HepG2 (cell line): ENCODE measurements at regions not wholly inside any gene's neighbourhood (a gene's known extent, or its start where the extent isn't known, plus 50 kb on each side); places are given as distances from the start of the nearest gene placed in this dataset.

Source experiments
- ATAC-seq: fragments of 200-7000 bp; cut with Tn5 transposase; 3 replicates; pipeline ENCODE4 v1.9.1; 2020; ENCODE audit warnings: mild to moderate bottlenecking, moderate library complexity
- BruUV-seq: library from RNA; stranded (reverse); fragments of 400-500 nt; replicated peaks from 2 replicates; lab custom pipeline; 2021; lab: Mats Ljungman, UMichigan
- CTCF ChIA-PET: fragments of 300-600 bp; formaldehyde crosslinking; extraction: SDS; loops from one replicate; lab custom pipeline; 2021; ENCODE audit warnings: low total read pairs, inconsistent platforms, low intra/inter-chr PET ratio; lab: Yijun Ruan, JAX
- POLR2A ChIA-PET: fragments of 350-600 bp; sonication (Branson Sonifier 250); formaldehyde crosslinking; loops from one replicate; lab custom pipeline; 2020; ENCODE audit warnings: antibody characterized with exemption, inconsistent platforms; lab: Yijun Ruan, JAX
- DNase-seq: peaks from one replicate; pipeline ENCODE4 v3.0.0-alpha.2; 2015; ENCODE audit warnings: low spot score
- FAIRE-seq: peaks from 3 replicates; lab custom pipeline; 2011; peaks lifted over from hg19 to GRCh38; lab: Jason Lieb, UNC
- H2AFZ ChIP-seq: one replicate; pipeline ENCODE4 v1.6.1; 2011; ENCODE audit warnings: low read length, inconsistent platforms
- H3K27ac ChIP-seq: fragments of 300-600 bp; 3 replicates; pipeline ENCODE4 v1.8.0; 2011; ENCODE audit warnings: mixed run types, mild to moderate bottlenecking, mixed read lengths, low read length, inconsistent platforms; ENCODE audit not compliant: insufficient read depth; ENCODE audit errors: extremely low read length
- H3K27me3 ChIP-seq, 2 experiments: fragments of 200-600 bp in 1 of 2; 2 replicates in 1 of 2; 3 replicates in 1 of 2; pipeline versions ENCODE4 v1.6.0 to v1.8.0; 2011; ENCODE audit warnings: low read length in 2 of 2, mild to moderate bottlenecking in 2 of 2, moderate library complexity in 2 of 2, inconsistent platforms in 1 of 2; ENCODE audit not compliant: insufficient read depth in 2 of 2, control insufficient read depth in 1 of 2
- H3K36me3 ChIP-seq, 2 experiments: fragments of 200-600 bp in 1 of 2; replicated peaks in 1 of 2; 2 replicates in 1 of 2; 3 replicates in 1 of 2; pipeline versions ENCODE4 v1.5.1 to v1.8.0; 2011; ENCODE audit warnings: low read length in 2 of 2, inconsistent platforms in 1 of 2; ENCODE audit not compliant: insufficient read depth in 2 of 2, control insufficient read depth in 1 of 2
- H3K4me1 ChIP-seq: 2 replicates; pipeline ENCODE4 v1.5.1; 2012; ENCODE audit warnings: low read length, inconsistent platforms; ENCODE audit not compliant: insufficient read depth
- H3K4me2 ChIP-seq: 2 replicates; pipeline ENCODE4 v1.6.0; 2011; ENCODE audit warnings: low read depth, low read length, inconsistent platforms
- H3K4me3 ChIP-seq, 3 experiments: fragments of 200-600 bp in 1 of 3; sonication (generic), shearing (Covaris generic) in 1 of 3; replicated peaks in 1 of 3; 2 replicates each; pipeline ENCODE4 v1.5.1; 2011 to 2016; ENCODE audit warnings: low read length in 3 of 3, inconsistent platforms in 2 of 3, low read depth in 2 of 3, mild to moderate bottlenecking in 2 of 3, control low read depth in 1 of 3, mixed read lengths in 1 of 3; ENCODE audit not compliant: insufficient read depth in 1 of 3
- H3K79me2 ChIP-seq: one replicate; pipeline ENCODE4 v1.6.1; 2011; ENCODE audit warnings: low read length, inconsistent platforms; ENCODE audit not compliant: insufficient read depth
- H3K9ac ChIP-seq: 2 replicates; pipeline ENCODE4 v1.6.0; 2011; ENCODE audit warnings: mild to moderate bottlenecking, low read depth, low read length, inconsistent platforms; ENCODE audit not compliant: insufficient read depth
- H3K9me3 ChIP-seq: 2 replicates; pipeline ENCODE4 v1.5.1; 2012; ENCODE audit warnings: mild to moderate bottlenecking, low read length
- H4K20me1 ChIP-seq: 2 replicates; pipeline ENCODE4 v1.6.0; 2011; ENCODE audit warnings: inconsistent platforms, mild to moderate bottlenecking, low read length, moderate library complexity; ENCODE audit not compliant: insufficient read depth
- AHR ChIP-seq: IDR thresholded peaks from 2 replicates; pipeline ENCODE4 v1.6.1; 2018; ENCODE audit warnings: missing genetic modification reagents, missing compliant biosample characterization
- ATF4 ChIP-seq, 2 experiments: fragments of 450-650 bp in 1 of 2; sonication (generic) in 1 of 2; formaldehyde crosslinking; IDR thresholded peaks; 2 replicates each; pipeline versions ENCODE4 v1.5.0 to v1.8.0; 2020 to 2022; ENCODE audit warnings: mild to moderate bottlenecking in 1 of 2, missing genetic modification reagents in 1 of 2
- CC2D1A ChIP-seq: sonication (generic); formaldehyde crosslinking; IDR thresholded peaks from 2 replicates; pipeline ENCODE4 v1.8.1; 2023; ENCODE audit warnings: mild to moderate bottlenecking, missing genetic modification reagents
- DR1 ChIP-seq: sonication (generic); formaldehyde crosslinking; IDR thresholded peaks from 2 replicates; pipeline ENCODE4 v1.8.0; 2021; ENCODE audit warnings: mild to moderate bottlenecking, missing genetic modification reagents, inconsistent platforms
- E2F5 ChIP-seq: sonication (generic); formaldehyde crosslinking; conservative IDR thresholded peaks from 2 replicates; pipeline ENCODE4 v1.4.0; 2020; ENCODE audit warnings: missing genetic modification reagents
- ISX ChIP-seq: sonication (generic); formaldehyde crosslinking; conservative IDR thresholded peaks from 2 replicates; pipeline ENCODE4 v1.5.0; 2020; ENCODE audit warnings: missing genetic modification reagents
- KLF11 ChIP-seq: IDR thresholded peaks from 2 replicates; pipeline ENCODE4 v1.6.1; 2016; ENCODE audit warnings: missing compliant biosample characterization
- KLF12 ChIP-seq: sonication (generic); formaldehyde crosslinking; IDR thresholded peaks from 2 replicates; pipeline ENCODE4 v1.4.0; 2020; ENCODE audit warnings: missing genetic modification reagents, borderline replicate concordance
- MLLT10 ChIP-seq: sonication (generic); formaldehyde crosslinking; IDR thresholded peaks from 2 replicates; pipeline ENCODE4 v1.4.0; 2020; ENCODE audit warnings: missing genetic modification reagents
- RORA ChIP-seq: sonication (generic); formaldehyde crosslinking; IDR thresholded peaks from 2 replicates; pipeline ENCODE4 v1.5.0; 2020; ENCODE audit warnings: mild to moderate bottlenecking, missing genetic modification reagents, moderate library complexity
- SCMH1 ChIP-seq: sonication (generic); formaldehyde crosslinking; IDR thresholded peaks from 2 replicates; pipeline ENCODE4 v1.9.0; 2021; ENCODE audit warnings: missing genetic modification reagents, mild to moderate bottlenecking, borderline replicate concordance
- STAT5B ChIP-seq: sonication (generic); formaldehyde crosslinking; IDR thresholded peaks from 2 replicates; pipeline ENCODE4 v1.4.0; 2020; ENCODE audit warnings: missing genetic modification reagents
- ZGPAT ChIP-seq: IDR thresholded peaks from 2 replicates; pipeline ENCODE4 v1.6.1; 2016; ENCODE audit warnings: mild to moderate bottlenecking
- ZNF20 ChIP-seq: sonication (generic); formaldehyde crosslinking; IDR thresholded peaks from 2 replicates; pipeline ENCODE4 v1.4.0; 2020; ENCODE audit warnings: mild to moderate bottlenecking, moderate library complexity, missing genetic modification reagents
- ZNF256 ChIP-seq: sonication (generic); formaldehyde crosslinking; conservative IDR thresholded peaks from 2 replicates; pipeline ENCODE4 v1.4.0; 2020; ENCODE audit warnings: missing genetic modification reagents
- ZNF354B ChIP-seq: sonication (generic); formaldehyde crosslinking; IDR thresholded peaks from 2 replicates; pipeline ENCODE4 v1.8.0; 2022; ENCODE audit warnings: mild to moderate bottlenecking, missing genetic modification reagents
- ZNF615 ChIP-seq: sonication (generic); formaldehyde crosslinking; IDR thresholded peaks from 2 replicates; pipeline ENCODE4 v1.5.0; 2020; ENCODE audit warnings: mild to moderate bottlenecking, missing genetic modification reagents, borderline replicate concordance
- WGBS: methylation state at CpG from one replicate; pipeline ENCODE4 v1.1.6; 2017; ENCODE audit warnings: low lambda C conversion rate; 5-methylcytosine and 5-hydroxymethylcytosine counted together
- in situ Hi-C: cut with HindIII; loops from 2 replicates; pipeline ENCODE4 v1.10.0; 2017; ENCODE audit warnings: low pct_unique_long_range_greater_than_20kb; ENCODE audit not compliant: extremely low pct_ligation_motif_present
- intact Hi-C: fragments of 100-400 bp; cut with micrococcal nuclease; formaldehyde crosslinking; loops from one replicate; pipeline ENCODE4 v1.10.0; 2022; ENCODE audit not compliant: unreplicated experiment

- TF ChIP-seq ZNF615 (CRISPR knock-in tag): no peak
- no peak for TF ChIP-seq STAT5B (CRISPR knock-in tag)
- TF ChIP-seq ZNF20 (CRISPR knock-in tag): no peak
- no peak for TF ChIP-seq RORA (CRISPR knock-in tag)
- TF ChIP-seq ZNF256 (CRISPR knock-in tag): no peak
- no peak for TF ChIP-seq CC2D1A
- TF ChIP-seq KLF12 (CRISPR knock-in tag): no peak
- TF ChIP-seq ZNF354B (CRISPR knock-in tag): no peak
- no peak overlapping the region for H2AFZ ChIP-seq
- H3K27ac ChIP-seq: no peak overlapping the region
- H3K79me2 ChIP-seq: no peaks in the 10 kb centered on the region
- H3K4me2 ChIP-seq: no peak overlapping the region
- POLR2A ChIA-PET: no interaction called here
- no peak overlapping the region for H3K4me3 ChIP-seq
- no peak overlapping the region for H3K9ac ChIP-seq
- H3K4me1 ChIP-seq: no peaks in the 10 kb centered on the region
- no TSS peak for BruUV-seq
- CTCF ChIA-PET: no interaction called here
- DNase-seq (no peak), ATAC-seq (no peak), FAIRE-seq (no peak)
- in situ Hi-C loops: no loop called here
- no peaks in the 10 kb centered on the region for H4K20me1 ChIP-seq
- H3K27me3 ChIP-seq: no peaks in the 10 kb centered on the region
- no peaks in the 10 kb centered on the region for H3K36me3 ChIP-seq
- WGBS: 4% methylated on average over 3 of the region's 3 CpGs
- intact Hi-C loops: no loop called here
- peaks cover 87% of the 10 kb centered on the region for H3K9me3 ChIP-seq
Measured at GRCh38 chr14:82159624-82160023, 626.0 kb upstream of the SEL1L start.

GRCh38 chr14:82180139-82180538 is 646.5 kb upstream of the SEL1L start:
- no peaks in the 10 kb centered on the region for H4K20me1 ChIP-seq
- no peaks in the 10 kb centered on the region for H3K4me1 ChIP-seq
- H3K27ac ChIP-seq: no peak overlapping the region
- no peak for FAIRE-seq
- H3K36me3 ChIP-seq: no peaks in the 10 kb centered on the region
- no TSS peak for BruUV-seq
- 41% methylated on average over 2 of the region's 2 CpGs for WGBS
- DNase-seq: no peak
- TF ChIP-seq KLF11: no peak
- TF ChIP-seq SCMH1 (CRISPR knock-in tag): no peak
- no peak for TF ChIP-seq MLLT10
- no peak for TF ChIP-seq ZGPAT (CRISPR knock-in tag)
- no peak for TF ChIP-seq ATF4 (CRISPR knock-in tag; IDR thresholded peaks at IDR 0.05)
- TF ChIP-seq ISX (CRISPR knock-in tag): no peak
- no peak for TF ChIP-seq E2F5
- TF ChIP-seq DR1 (CRISPR knock-in tag): no peak
- TF ChIP-seq AHR (CRISPR knock-in tag): no peak
- in situ Hi-C loops (no loop called here), intact Hi-C loops (no loop called here)
- H3K9ac ChIP-seq: no peak overlapping the region
- POLR2A ChIA-PET: no interaction called here
- no peaks in the 10 kb centered on the region for H3K79me2 ChIP-seq
- H3K4me2 ChIP-seq: no peak overlapping the region
- no peak for ATAC-seq
- CTCF ChIA-PET: no interaction called here
- H2AFZ ChIP-seq: no peak overlapping the region
- H3K27me3 ChIP-seq: no peaks in the 10 kb centered on the region
- peaks cover 94% of the 10 kb centered on the region for H3K9me3 ChIP-seq
- H3K4me3 ChIP-seq: no peak overlapping the region
